GM19351 (cell line): ENCODE measurements at regions not wholly inside any gene's neighbourhood (a gene's known extent, or its start where the extent isn't known, plus 50 kb on each side); places are given as distances from the start of the nearest gene placed in this dataset.
"Not testable (repeated sequence)": the region's sequence is repeated elsewhere in the genome, so short reads cannot be mapped to it uniquely, and the experiment has no call there.

Experiments
- ATAC-seq: cut with Tn5 transposase; IDR thresholded peaks from one replicate; pipeline ENCODE4 v1.9.1; 2021; ENCODE audit warnings: mild to moderate bottlenecking, moderate library complexity; ENCODE audit not compliant: unreplicated experiment

- ATAC-seq: no peak
Observed at GRCh38 chr6:67458265-67458664, 1176.8 kb upstream of the ADGRB3 start.

- no peak for ATAC-seq
Observed at GRCh38 chr6:67451874-67452273, 1183.2 kb upstream of the ADGRB3 start.

GRCh38 chr6:67450641-67451040 is 1184.4 kb upstream of the ADGRB3 start:
- no peak for ATAC-seq

GRCh38 chr6:67449602-67450001 is 1185.5 kb upstream of the ADGRB3 start:
- ATAC-seq: no peak

- no peak for ATAC-seq
Observed at GRCh38 chr6:67433124-67433523, 1202.0 kb upstream of the ADGRB3 start.

- no peak for ATAC-seq
Observed at GRCh38 chr6:67431076-67431475, 1204.0 kb upstream of the ADGRB3 start.

- not testable (repeated sequence) for ATAC-seq
Observed at GRCh38 chr6:67426686-67427085, 1208.4 kb upstream of the ADGRB3 start.

GRCh38 chr6:67412035-67412434 is 1223.0 kb upstream of the ADGRB3 start:
- ATAC-seq: no peak

- no peak for ATAC-seq
Observed at GRCh38 chr6:67411036-67411435, 1224.0 kb upstream of the ADGRB3 start.

- no peak for ATAC-seq
Observed at GRCh38 chr6:67394254-67394653, 1240.8 kb upstream of the ADGRB3 start.

GRCh38 chr6:67393356-67393755 is 1241.7 kb upstream of the ADGRB3 start:
- ATAC-seq: no peak

- no peak for ATAC-seq
Observed at GRCh38 chr6:67391955-67392354, 1243.1 kb upstream of the ADGRB3 start.

GRCh38 chr6:67369679-67370078 is 1265.4 kb upstream of the ADGRB3 start:
- ATAC-seq: no peak

GRCh38 chr6:67362976-67363375 is 1272.1 kb upstream of the ADGRB3 start:
- ATAC-seq: no peak

GRCh38 chr6:67361264-67361663 is 1273.8 kb upstream of the ADGRB3 start:
- ATAC-seq: no peak

- ATAC-seq: no peak
Observed at GRCh38 chr6:67358241-67358640, 1276.8 kb upstream of the ADGRB3 start.

GRCh38 chr6:67353861-67354260 is 1281.2 kb upstream of the ADGRB3 start:
- no peak for ATAC-seq

- ATAC-seq: no peak
Observed at GRCh38 chr6:67352717-67353116, 1282.4 kb upstream of the ADGRB3 start.

GRCh38 chr6:67350729-67351128 is 1284.4 kb upstream of the ADGRB3 start:
- no peak for ATAC-seq

GRCh38 chr6:67345946-67346345 is 1289.1 kb upstream of the ADGRB3 start:
- ATAC-seq: no peak

GRCh38 chr6:67336014-67336413 is 1299.1 kb upstream of the ADGRB3 start:
- ATAC-seq: no peak

GRCh38 chr6:67331304-67331703 is 1303.8 kb upstream of the ADGRB3 start:
- ATAC-seq: no peak

- no peak for ATAC-seq
Observed at GRCh38 chr6:67328269-67328668, 1306.8 kb upstream of the ADGRB3 start.
